Hepatocyte (in vitro differentiated cells): ENCODE measurements at regions not wholly inside any gene's neighbourhood (a gene's known extent, or its start where the extent isn't known, plus 50 kb on each side); places are given as distances from the start of the nearest gene placed in this dataset.
"Not testable (repeated sequence)": the region's sequence is repeated elsewhere in the genome, so short reads cannot be mapped to it uniquely, and the experiment has no call there.

ENCODE experiments used
- DNase-seq: peaks from one replicate; pipeline ENCODE4 v3.0.0-alpha.2; 2016; ENCODE audit warnings: low spot score
- H2AFZ ChIP-seq: fragments of 200-600 bp; sonication (generic); 2 replicates; pipeline ENCODE4 v1.6.0; 2016; ENCODE audit warnings: antibody characterized with exemption, mild to moderate bottlenecking
- H3K27ac ChIP-seq: fragments of 200-600 bp; sonication (generic); 2 replicates; pipeline ENCODE4 v1.5.1; 2016; ENCODE audit warnings: mild to moderate bottlenecking
- H3K27me3 ChIP-seq: fragments of 200-600 bp; sonication (generic); 2 replicates; pipeline ENCODE4 v1.6.1; 2016
- H3K36me3 ChIP-seq: fragments of 200-600 bp; sonication (generic); replicated peaks from 2 replicates; pipeline ENCODE4 v1.5.1; 2016; ENCODE audit warnings: low read depth; ENCODE audit not compliant: insufficient read depth
- H3K4me1 ChIP-seq: fragments of 200-600 bp; sonication (generic); 2 replicates; pipeline ENCODE4 v1.5.1; 2016; ENCODE audit warnings: mild to moderate bottlenecking, moderate library complexity; ENCODE audit not compliant: insufficient read depth
- H3K4me2 ChIP-seq: fragments of 200-600 bp; sonication (generic); 2 replicates; pipeline ENCODE4 v1.6.0; 2016
- H3K4me3 ChIP-seq: fragments of 200-600 bp; sonication (generic); 2 replicates; pipeline ENCODE4 v1.5.1; 2016; ENCODE audit warnings: mild to moderate bottlenecking
- H3K79me2 ChIP-seq: fragments of 200-600 bp; sonication (generic); 2 replicates; pipeline ENCODE4 v1.6.0; 2017; ENCODE audit warnings: mild to moderate bottlenecking
- H3K9me2 ChIP-seq: fragments of 200-600 bp; sonication (generic); replicated peaks from 2 replicates; pipeline ENCODE4 v1.6.0; 2017; ENCODE audit warnings: mild to moderate bottlenecking; ENCODE audit not compliant: insufficient read depth
- H3K9me3 ChIP-seq: fragments of 200-600 bp; sonication (generic); 2 replicates; pipeline ENCODE4 v1.5.1; 2016; ENCODE audit warnings: low read depth, mild to moderate bottlenecking
- H4K20me1 ChIP-seq: fragments of 200-600 bp; sonication (generic); 2 replicates; pipeline ENCODE4 v1.6.0; 2016; ENCODE audit warnings: mild to moderate bottlenecking; ENCODE audit not compliant: insufficient read depth, poor library complexity, severe bottlenecking
- CTCF ChIP-seq: fragments of 200-600 bp; sonication (generic); IDR thresholded peaks from 2 replicates; pipeline ENCODE4 v1.5.1; 2016; ENCODE audit warnings: antibody characterized with exemption, mild to moderate bottlenecking; ENCODE audit not compliant: poor library complexity
- EZH2 ChIP-seq: fragments of 200-600 bp; sonication (generic); IDR thresholded peaks from 2 replicates; pipeline ENCODE4 v1.6.1; 2016; ENCODE audit warnings: antibody characterized with exemption, mild to moderate bottlenecking, borderline replicate concordance
- EZH2phosphoT487 ChIP-seq: fragments of 200-600 bp; sonication (generic); IDR thresholded peaks from one replicate; pipeline ENCODE4 v1.6.1; 2018; ENCODE audit warnings: antibody characterized with exemption, mild to moderate bottlenecking, low read depth, moderate library complexity; ENCODE audit not compliant: unreplicated experiment, severe bottlenecking
- WGBS: methylation state at CpG from one replicate; pipeline ENCODE4 v1.1.6; 2016; ENCODE audit warnings: low lambda C conversion rate; ENCODE audit errors: missing lambda C conversion rate; 5-methylcytosine and 5-hydroxymethylcytosine counted together

- Histone ChIP-seq H3K36me3 (no peaks in the 10 kb centered on the region), H4K20me1 (no peaks in the 10 kb centered on the region), H3K4me1 (no peaks in the 10 kb centered on the region), H3K27me3 (no peaks in the 10 kb centered on the region), H3K9me3 (no peaks in the 10 kb centered on the region), H2AFZ (no peak overlapping the region), H3K4me3 (no peak overlapping the region), H3K79me2 (no peaks in the 10 kb centered on the region), H3K4me2 (no peak overlapping the region), H3K9me2 (no peaks in the 10 kb centered on the region), H3K27ac (no peak overlapping the region)
- DNase-seq = no peak
- no peak for TF ChIP-seq EZH2phosphoT487
- no peak for TF ChIP-seq EZH2
- no peak for TF ChIP-seq CTCF
- WGBS = 78% methylated on average over 3 of the region's 3 CpGs
Observed at GRCh38 chr4:146051728-146052391, 113.2 kb upstream of the ZNF827 start.

GRCh38 chr4:146051223-146051622 lies 112.6 kb upstream of the ZNF827 start:
- Histone ChIP-seq H3K27me3 (no peaks in the 10 kb centered on the region), H3K4me3 (no peak overlapping the region), H3K4me2 (no peak overlapping the region), H3K4me1 (no peaks in the 10 kb centered on the region), H3K9me2 (no peaks in the 10 kb centered on the region), H4K20me1 (no peaks in the 10 kb centered on the region), H3K27ac (no peak overlapping the region), H3K36me3 (no peaks in the 10 kb centered on the region), H2AFZ (no peak overlapping the region), H3K79me2 (no peaks in the 10 kb centered on the region), H3K9me3 (no peaks in the 10 kb centered on the region)
- TF ChIP-seq EZH2 = no peak
- TF ChIP-seq EZH2phosphoT487 = no peak
- no peak for TF ChIP-seq CTCF
- no peak for DNase-seq

- H3K36me3 ChIP-seq = no peaks in the 10 kb centered on the region
Observed at GRCh38 chr4:146049802-146050201, 111.2 kb upstream of the ZNF827 start.

GRCh38 chr4:146047768-146048167 lies 109.1 kb upstream of the ZNF827 start:
- H3K4me2 ChIP-seq, H3K36me3 ChIP-seq, H3K27ac ChIP-seq, H4K20me1 ChIP-seq, H3K9me2 ChIP-seq, H3K27me3 ChIP-seq, H3K79me2 ChIP-seq, H3K4me3 ChIP-seq, H2AFZ ChIP-seq, H3K4me1 ChIP-seq, DNase-seq, H3K9me3 ChIP-seq: not testable (repeated sequence)
- 80% methylated on average over 8 of the region's 8 CpGs for WGBS

More at GRCh38 chr4:146049802-146050201, 111.2 kb upstream of the ZNF827 start:
- Histone ChIP-seq H3K9me2 (no peaks in the 10 kb centered on the region), H4K20me1 (no peaks in the 10 kb centered on the region), H3K4me2 (no peak overlapping the region), H3K9me3 (no peaks in the 10 kb centered on the region), H3K4me3 (no peak overlapping the region), H3K79me2 (no peaks in the 10 kb centered on the region), H2AFZ (no peak overlapping the region), H3K27ac (no peak overlapping the region), H3K27me3 (no peaks in the 10 kb centered on the region), H3K4me1 (no peaks in the 10 kb centered on the region)
- no peak for TF ChIP-seq EZH2
- WGBS = 93% methylated on average over 4 of the region's 4 CpGs
- DNase-seq = no peak
